CD4-positive, alpha-beta memory T cell (primary cell): ENCODE measurements at regions not wholly inside any gene's neighbourhood (a gene's known extent, or its start where the extent isn't known, plus 50 kb on each side); places are given as distances from the start of the nearest gene placed in this dataset.

ENCODE experiments used
- CTCF ChIA-PET: fragments of 350-600 bp; sonication (Branson Sonifier 250); formaldehyde crosslinking; loops from one replicate; lab custom pipeline; 2021; ENCODE audit warnings: inconsistent platforms; ENCODE audit not compliant: partially characterized antibody; lab: Charles Lee
- POLR2A ChIA-PET: fragments of 350-600 bp; sonication (Branson Sonifier 250); formaldehyde crosslinking; loops from one replicate; lab custom pipeline; 2021; ENCODE audit not compliant: partially characterized antibody; lab: Charles Lee
- DNase-seq, 5 donors: peaks; one replicate each; pipeline versions ENCODE4 v3.0.0 to v3.0.0-alpha.2; 2020 to 2022; ENCODE audit warnings: mixed read lengths in 1 of 5
- H3K27ac ChIP-seq: one replicate; pipeline ENCODE4 v1.7.0; 2013; ENCODE audit warnings: low read depth, low read length
- H3K27me3 ChIP-seq: 2 replicates; pipeline ENCODE4 v1.7.0; 2013; ENCODE audit warnings: mild to moderate bottlenecking, low read length, moderate library complexity; ENCODE audit not compliant: insufficient read depth
- H3K36me3 ChIP-seq: 2 replicates; pipeline ENCODE4 v1.7.0; 2013; ENCODE audit warnings: mild to moderate bottlenecking, low read length, moderate library complexity; ENCODE audit not compliant: insufficient read depth
- H3K4me1 ChIP-seq: 2 replicates; pipeline ENCODE4 v1.7.0; 2013; ENCODE audit warnings: mild to moderate bottlenecking, low read length, moderate library complexity; ENCODE audit not compliant: insufficient read depth
- H3K4me3 ChIP-seq, 2 donors: one replicate each; pipeline ENCODE4 v1.7.0; 2013; ENCODE audit warnings: low read length in 2 of 2, mild to moderate bottlenecking in 1 of 2
- H3K9me3 ChIP-seq, 2 donors: one replicate each; pipeline ENCODE4 v1.7.0; 2013; ENCODE audit warnings: low read length in 2 of 2, control low read depth in 1 of 2; ENCODE audit not compliant: control insufficient read depth in 1 of 2
- H3K27ac Mint-ChIP-seq, 7 donors: one replicate each; pipeline ENCODE4 v1.8.0; 2020 to 2021; ENCODE audit warnings: mixed read lengths in 7 of 7, mild to moderate bottlenecking in 6 of 7, inconsistent platforms in 3 of 7, moderate library complexity in 3 of 7
- H3K27me3 Mint-ChIP-seq, 2 donors: one replicate each; pipeline ENCODE4 v1.8.0; 2020 to 2021; ENCODE audit warnings: mixed read lengths in 2 of 2
- H3K36me3 Mint-ChIP-seq, 2 donors: one replicate each; pipeline ENCODE4 v1.8.0; 2020 to 2021; ENCODE audit warnings: mixed read lengths in 2 of 2, inconsistent platforms in 1 of 2, mild to moderate bottlenecking in 1 of 2
- H3K4me1 Mint-ChIP-seq, 4 donors: one replicate each; pipeline ENCODE4 v1.8.0; 2020 to 2021; ENCODE audit warnings: mixed read lengths in 4 of 4, mild to moderate bottlenecking in 1 of 4
- H3K4me3 Mint-ChIP-seq, 8 donors: one replicate each; pipeline ENCODE4 v1.8.0; 2020 to 2021; ENCODE audit warnings: mixed read lengths in 8 of 8, mild to moderate bottlenecking in 7 of 8, moderate library complexity in 6 of 8, inconsistent platforms in 3 of 8
- H3K9me3 Mint-ChIP-seq, 8 donors: one replicate each; pipeline ENCODE4 v1.8.0; 2020 to 2021; ENCODE audit warnings: mixed read lengths in 8 of 8, mild to moderate bottlenecking in 5 of 8, inconsistent platforms in 3 of 8, moderate library complexity in 1 of 8
- intact Hi-C: fragments of 100-400 bp; cut with micrococcal nuclease; formaldehyde crosslinking; loops from one replicate; pipeline ENCODE4 v1.15.1; 2023

DNA sequence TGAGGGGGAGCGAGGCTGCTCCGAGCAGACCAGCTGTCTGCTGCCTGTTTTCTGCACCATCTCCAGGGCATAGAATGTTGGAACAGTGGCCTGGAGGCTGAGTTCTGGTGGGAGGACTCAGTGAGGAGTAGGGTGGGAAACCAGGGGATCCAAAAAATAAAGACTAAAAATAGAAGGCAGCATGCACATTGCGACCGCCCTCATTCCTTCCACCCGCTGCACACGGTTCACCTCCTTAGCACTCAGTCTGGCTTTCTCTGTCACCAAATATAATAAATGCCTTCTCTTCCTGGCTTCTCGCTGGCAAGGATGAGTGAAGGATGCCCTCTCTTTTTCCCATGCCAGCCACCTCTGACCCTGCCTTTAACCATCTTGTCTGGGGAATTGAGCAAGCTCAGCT lies 146.2 kb downstream of the AACS start:
- H3K4me1 ChIP-seq: no peaks in the 10 kb centered on the region
- CTCF ChIA-PET: no interaction called here
- no peak overlapping the region for H3K27ac ChIP-seq
- POLR2A ChIA-PET: no interaction called here
- H3K36me3 ChIP-seq: no peaks in the 10 kb centered on the region
- no peaks in the 10 kb centered on the region for H3K9me3 ChIP-seq
- no peak overlapping the region for H3K4me3 ChIP-seq
- DNase-seq: no peak
- H3K4me1 Mint-ChIP-seq: peaks cover 0 to 3% (median 0%) of the 10 kb centered on the region in 4 donors
- intact Hi-C loops: no loop called here
- H3K27me3 ChIP-seq: no peaks in the 10 kb centered on the region
- peaks cover 13 to 20% of the 10 kb centered on the region in 2 donors for H3K27me3 Mint-ChIP-seq
- H3K36me3 Mint-ChIP-seq: no peaks in the 10 kb centered on the region
- no peak overlapping the region for H3K4me3 Mint-ChIP-seq
- no peak overlapping the region for H3K27ac Mint-ChIP-seq
- H3K9me3 Mint-ChIP-seq: peaks cover 0 to 5% (median 0%) of the 10 kb centered on the region in 8 donors

DNA sequence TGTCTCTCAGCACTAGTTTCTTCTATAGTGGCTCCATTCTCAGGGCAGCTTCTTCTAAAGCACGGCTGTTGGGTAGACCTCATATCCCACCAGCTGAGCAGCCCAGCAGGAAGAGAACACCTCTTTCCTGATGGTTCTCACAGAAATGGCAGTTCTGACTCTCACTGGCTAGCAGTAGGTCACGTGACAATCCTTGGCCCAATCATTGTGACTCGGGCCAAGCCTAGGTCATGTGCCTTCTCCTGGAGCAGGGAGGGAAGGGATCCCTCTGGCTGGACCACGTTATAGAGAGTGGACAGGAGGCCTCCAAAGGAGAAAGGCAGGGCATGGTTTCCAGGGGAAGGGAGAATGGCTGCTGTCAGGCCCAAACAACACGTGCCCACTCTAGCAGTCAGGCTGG lies 149.1 kb downstream of the AACS start:
- no peak overlapping the region for H3K27ac Mint-ChIP-seq
- H3K27me3 ChIP-seq: no peaks in the 10 kb centered on the region
- no peak for DNase-seq
- H3K36me3 ChIP-seq: no peaks in the 10 kb centered on the region
- H3K27ac ChIP-seq: no peak overlapping the region
- intact Hi-C loops: no loop called here
- H3K9me3 Mint-ChIP-seq: peaks cover 0 to 5% (median 0%) of the 10 kb centered on the region in 8 donors
- ChIA-PET POLR2A (no interaction called here), CTCF (interaction anchor here (1.1 kb wide), 1 partner anchor 10 kb away, joined by 3 read pairs; no protein-coding TSS in a partner anchor)
- H3K9me3 ChIP-seq: no peaks in the 10 kb centered on the region
- H3K4me3 ChIP-seq: no peak overlapping the region
- peaks cover 7 to 18% of the 10 kb centered on the region in 2 donors for H3K27me3 Mint-ChIP-seq
- no peaks in the 10 kb centered on the region for H3K4me1 ChIP-seq
- H3K4me1 Mint-ChIP-seq: peaks cover 0 to 3% (median 0%) of the 10 kb centered on the region in 4 donors
- no peak overlapping the region for H3K4me3 Mint-ChIP-seq
- no peaks in the 10 kb centered on the region for H3K36me3 Mint-ChIP-seq

DNA sequence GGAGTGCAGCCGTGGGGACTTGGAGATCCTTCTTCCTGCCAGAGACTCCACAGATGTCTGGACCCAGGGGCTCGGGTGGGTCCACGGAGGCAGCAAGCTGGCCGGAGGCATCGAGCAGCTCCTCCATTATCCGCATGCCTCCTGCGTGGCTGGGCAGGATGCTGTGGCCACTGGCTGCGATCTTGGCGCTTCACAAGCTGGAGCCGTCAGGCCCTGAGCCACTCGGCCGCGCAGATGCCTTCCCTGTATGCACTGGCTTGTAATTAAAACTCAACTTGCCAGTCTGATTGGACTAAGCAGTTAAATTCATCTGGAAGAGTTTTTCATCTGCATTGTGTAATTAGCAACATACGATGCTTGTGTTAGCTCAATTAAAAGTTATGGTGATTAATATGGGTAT lies 151.5 kb downstream of the AACS start:
- CTCF ChIA-PET: no interaction called here
- intact Hi-C loops: no loop called here

DNA sequence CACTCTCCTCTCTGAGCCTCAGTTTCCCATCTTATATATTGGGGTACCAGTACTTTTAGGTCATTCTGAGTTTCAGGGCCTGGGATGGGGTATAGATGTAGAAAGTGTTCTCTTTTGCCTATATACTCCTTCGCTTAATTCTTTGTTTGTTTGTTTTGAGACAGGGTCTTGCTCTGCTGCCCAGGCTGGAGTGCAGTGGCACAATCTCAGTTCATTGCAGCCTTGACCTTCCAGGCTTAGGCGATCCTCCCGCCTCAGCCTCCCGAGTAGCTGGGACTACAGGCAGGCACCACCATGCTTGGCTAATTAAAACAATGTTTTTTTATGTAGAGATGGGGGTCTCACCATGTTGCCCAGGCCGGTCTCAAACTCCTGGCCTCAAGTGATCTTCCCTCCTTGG lies 152.1 kb downstream of the AACS start:
- Mint-ChIP-seq H3K36me3 (no peaks in the 10 kb centered on the region), H3K4me1 (no peaks in the 10 kb centered on the region), H3K9me3 (peaks cover 0 to 5% (median 0%) of the 10 kb centered on the region in 8 donors), H3K27ac (no peak overlapping the region), H3K27me3 (peaks cover 11 to 13% of the 10 kb centered on the region in 2 donors), H3K4me3 (no peak overlapping the region)
- intact Hi-C loops: no loop called here
- Histone ChIP-seq H3K27ac (no peak overlapping the region), H3K36me3 (no peaks in the 10 kb centered on the region), H3K9me3 (no peaks in the 10 kb centered on the region), H3K4me1 (no peaks in the 10 kb centered on the region), H3K4me3 (no peak overlapping the region), H3K27me3 (no peaks in the 10 kb centered on the region)
- ChIA-PET POLR2A (no interaction called here), CTCF (no interaction called here)
- DNase-seq: no peak

More for the DNA sequence above, 151.5 kb downstream of the AACS start:
- H3K36me3 Mint-ChIP-seq: no peaks in the 10 kb centered on the region
- no peak overlapping the region for H3K27ac Mint-ChIP-seq
- H3K4me1 Mint-ChIP-seq: no peaks in the 10 kb centered on the region
- POLR2A ChIA-PET: no interaction called here
- Histone ChIP-seq H3K27ac (no peak overlapping the region), H3K9me3 (no peaks in the 10 kb centered on the region), H3K4me3 (no peak overlapping the region), H3K4me1 (no peaks in the 10 kb centered on the region), H3K36me3 (no peaks in the 10 kb centered on the region), H3K27me3 (no peaks in the 10 kb centered on the region)
- peaks cover 13% of the 10 kb centered on the region in 2 donors for H3K27me3 Mint-ChIP-seq
- peaks cover 0 to 5% (median 0%) of the 10 kb centered on the region in 8 donors for H3K9me3 Mint-ChIP-seq
- DNase-seq: no peak
- H3K4me3 Mint-ChIP-seq: no peak overlapping the region

DNA sequence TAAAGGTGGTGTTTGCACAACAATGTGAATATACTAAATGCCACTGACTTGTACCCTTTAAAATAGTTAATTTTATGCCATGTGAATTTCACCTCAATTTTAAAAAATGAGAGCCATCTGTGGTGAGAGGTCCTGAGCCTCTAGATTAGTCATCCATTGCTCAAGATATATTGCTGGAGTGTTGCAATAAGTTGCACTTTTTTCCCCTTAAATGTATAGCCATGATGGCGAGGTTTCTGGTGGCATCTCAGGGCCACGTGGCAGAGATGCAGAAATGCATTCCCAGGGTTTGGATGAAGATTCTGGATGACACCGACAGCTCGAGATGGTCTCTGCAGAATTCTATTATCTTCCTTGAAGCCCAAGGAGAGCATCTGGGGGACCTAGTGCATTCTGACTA lies 153.7 kb downstream of the AACS start:
- Histone ChIP-seq H3K36me3 (no peaks in the 10 kb centered on the region), H3K4me1 (no peaks in the 10 kb centered on the region), H3K4me3 (no peak overlapping the region), H3K27ac (no peak overlapping the region), H3K9me3 (no peaks in the 10 kb centered on the region), H3K27me3 (no peaks in the 10 kb centered on the region)
- Mint-ChIP-seq H3K27ac (no peak overlapping the region), H3K9me3 (peaks cover 0 to 2% (median 0%) of the 10 kb centered on the region in 8 donors), H3K36me3 (no peaks in the 10 kb centered on the region), H3K27me3 (peaks cover 11% of the 10 kb centered on the region in 2 donors), H3K4me1 (peaks cover 0 to 2% (median 0%) of the 10 kb centered on the region in 4 donors), H3K4me3 (no peak overlapping the region)
- intact Hi-C loops: no loop called here
- ChIA-PET POLR2A (no interaction called here), CTCF (no interaction called here)
- no peak for DNase-seq

DNA sequence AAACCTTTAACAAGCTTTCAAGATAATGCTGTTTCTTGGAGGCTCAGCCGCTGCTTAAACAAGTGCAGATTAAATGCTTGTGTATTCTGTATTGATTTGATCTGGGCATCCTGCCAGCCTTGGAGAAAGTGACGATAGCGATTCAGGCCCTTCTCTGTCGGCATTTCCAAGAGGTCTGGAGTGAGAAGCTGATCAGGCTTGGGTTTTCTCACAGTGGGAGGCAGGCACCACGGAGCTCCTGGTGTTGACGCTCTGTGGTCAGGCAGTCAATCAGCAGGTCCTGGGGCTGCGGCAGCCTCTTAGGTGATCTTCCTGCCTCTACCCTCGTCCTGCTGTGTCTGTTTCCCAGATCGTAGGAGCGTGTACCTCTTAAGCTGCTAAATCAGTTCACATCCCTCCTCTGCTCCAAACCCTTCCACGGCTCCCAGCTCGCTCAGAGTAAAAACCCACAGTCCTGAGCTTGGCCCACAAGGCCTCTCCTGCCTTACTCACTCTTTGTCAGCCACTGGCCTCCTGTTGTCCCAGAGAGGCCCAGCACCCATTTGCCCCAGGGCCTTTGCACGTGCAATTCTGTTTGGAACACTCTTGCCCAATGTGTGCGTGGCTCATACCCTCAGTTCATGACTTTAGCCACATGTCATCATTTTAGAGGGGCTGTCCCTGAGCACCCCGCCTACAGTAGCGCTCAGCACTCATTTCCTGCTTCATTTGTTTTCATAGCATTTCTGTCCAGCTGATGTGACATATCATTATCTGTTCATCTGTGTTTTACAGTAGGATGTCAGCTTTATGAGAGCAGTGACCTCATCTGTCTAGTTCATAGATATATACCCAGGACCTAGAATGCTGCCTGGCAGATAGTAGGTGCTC lies 155.4 kb downstream of the AACS start:
- no peaks in the 10 kb centered on the region for H3K36me3 Mint-ChIP-seq
- DNase-seq: no peak
- no peak overlapping the region for H3K27ac Mint-ChIP-seq
- no peaks in the 10 kb centered on the region for H3K27me3 ChIP-seq
- no peaks in the 10 kb centered on the region for H3K9me3 Mint-ChIP-seq
- no peak overlapping the region for H3K27ac ChIP-seq
- intact Hi-C loops: no loop called here
- ChIA-PET POLR2A (no interaction called here), CTCF (no interaction called here)
- H3K4me1 ChIP-seq: no peaks in the 10 kb centered on the region
- no peak overlapping the region for H3K4me3 ChIP-seq
- H3K36me3 ChIP-seq: no peaks in the 10 kb centered on the region
- H3K9me3 ChIP-seq: no peaks in the 10 kb centered on the region
- no peak overlapping the region for H3K4me3 Mint-ChIP-seq
- peaks cover 0 to 2% (median 0%) of the 10 kb centered on the region in 4 donors for H3K4me1 Mint-ChIP-seq
- H3K27me3 Mint-ChIP-seq: peaks cover 11 to 16% of the 10 kb centered on the region in 2 donors

DNA sequence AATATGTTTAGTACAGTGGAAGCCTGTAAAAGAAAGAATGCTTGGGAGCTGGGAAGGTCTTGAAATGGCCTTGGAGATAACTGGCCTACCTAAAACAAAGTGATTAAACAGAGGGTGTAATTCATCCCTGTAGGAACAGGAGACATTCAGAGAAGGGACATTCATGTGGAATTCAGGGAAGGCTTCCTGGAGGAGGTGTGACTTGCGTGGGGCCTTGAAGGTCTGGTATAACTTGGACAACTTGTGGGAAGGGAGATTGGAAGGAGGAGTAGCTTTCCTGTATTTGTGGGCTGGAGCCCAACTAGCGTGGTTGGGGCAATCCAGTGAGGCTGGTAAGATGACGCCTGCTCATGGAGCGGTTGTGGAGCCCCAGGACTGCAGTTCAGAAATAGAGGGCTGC lies 156.4 kb downstream of the AACS start:
- no peaks in the 10 kb centered on the region for H3K27me3 ChIP-seq
- H3K27ac ChIP-seq: no peak overlapping the region
- no peak overlapping the region for H3K4me3 ChIP-seq
- Mint-ChIP-seq H3K4me1 (peaks cover 0 to 2% (median 0%) of the 10 kb centered on the region in 4 donors), H3K27ac (no peak overlapping the region), H3K36me3 (no peaks in the 10 kb centered on the region), H3K9me3 (no peaks in the 10 kb centered on the region), H3K27me3 (peaks cover 13 to 19% of the 10 kb centered on the region in 2 donors), H3K4me3 (no peak overlapping the region)
- CTCF ChIA-PET: no interaction called here
- POLR2A ChIA-PET: no interaction called here
- H3K36me3 ChIP-seq: no peaks in the 10 kb centered on the region
- DNase-seq: no peak
- intact Hi-C loops: no loop called here
- no peaks in the 10 kb centered on the region for H3K9me3 ChIP-seq
- H3K4me1 ChIP-seq: no peaks in the 10 kb centered on the region
